SH-SY5Y (cell line): ENCODE measurements at regions not wholly inside any gene's neighbourhood (a gene's known extent, or its start where the extent isn't known, plus 50 kb on each side); places are given as distances from the start of the nearest gene placed in this dataset.

Experiments used
- GATA2 ChIP-seq: IDR thresholded peaks from 2 replicates; pipeline ENCODE4 v1.6.1; 2011; ENCODE audit warnings: mild to moderate bottlenecking, low read depth, low read length
- GATA3 ChIP-seq: IDR thresholded peaks from 2 replicates; pipeline ENCODE4 v1.6.1; 2011; ENCODE audit warnings: low read depth, mild to moderate bottlenecking, low read length, moderate library complexity

DNA sequence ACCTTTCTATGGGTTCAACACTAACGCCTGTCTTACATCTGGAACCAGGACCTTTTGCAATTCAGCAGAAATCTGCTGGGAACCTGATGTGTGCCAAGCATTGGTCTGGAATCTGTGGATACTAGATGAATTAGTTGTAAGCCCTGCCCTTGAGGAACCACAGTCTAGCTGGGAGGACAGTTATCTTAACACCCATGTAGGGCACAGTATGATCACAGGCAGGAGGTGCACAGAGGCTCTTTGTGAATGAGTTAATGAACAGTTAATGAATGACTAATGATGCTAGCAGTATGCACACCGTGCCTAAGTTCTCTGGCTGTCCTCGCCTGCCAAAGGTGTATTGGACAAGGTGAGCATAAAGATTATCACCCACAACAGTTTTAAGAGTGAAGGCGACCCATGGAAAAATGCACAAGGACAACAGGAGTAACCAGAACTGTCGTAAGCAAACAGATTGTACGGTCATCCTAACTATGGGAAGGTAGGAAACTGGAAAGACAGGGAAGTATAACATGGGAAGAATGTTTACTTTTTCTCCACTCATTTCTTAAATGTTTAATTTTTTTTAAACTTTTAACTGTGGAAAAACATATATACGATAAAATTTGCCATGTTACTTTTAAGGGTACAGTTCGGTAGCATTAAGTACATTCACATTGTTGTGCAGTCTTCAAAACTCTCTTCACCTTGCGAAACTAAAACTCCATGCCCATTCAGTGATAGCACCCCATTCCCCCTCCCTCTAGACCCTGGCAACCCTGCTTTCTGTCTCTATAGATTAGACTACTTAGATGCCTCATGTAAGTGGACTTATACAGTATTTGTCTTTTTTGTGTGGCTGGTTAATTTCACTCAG lies 139.9 kb downstream of the CXCL12 start:
- TF ChIP-seq GATA2 = no peak
- no peak for TF ChIP-seq GATA3
